AG08395 (cell line): ENCODE measurements at regions not wholly inside any gene's neighbourhood (a gene's known extent, or its start where the extent isn't known, plus 50 kb on each side); places are given as distances from the start of the nearest gene placed in this dataset.

Source experiments
- DNase-seq: peaks from one replicate; pipeline ENCODE4 v3.0.0; 2012; ENCODE audit warnings: mixed read lengths, low spot score

- peak; percentile 21 for DNase-seq
These were observed 353.9 kb downstream of the DUSP6 start for GRCh38 chr12:88998421-88998820.

GRCh38 chr12:88996200-88996788 is 356.0 kb downstream of the DUSP6 start:
- no peak for DNase-seq

GRCh38 chr12:88994971-88995370 is 357.3 kb downstream of the DUSP6 start:
- no peak for DNase-seq

- peak; percentile 12 for DNase-seq
These were observed 357.8 kb downstream of the DUSP6 start for GRCh38 chr12:88994537-88994936.

- DNase-seq = peak; percentile 60
These were observed 358.6 kb downstream of the DUSP6 start for GRCh38 chr12:88993651-88994050.

- no peak for DNase-seq
These were observed 366.2 kb downstream of the DUSP6 start for GRCh38 chr12:88986056-88986455.

- peak; percentile 2 for DNase-seq
These were observed 366.7 kb downstream of the DUSP6 start for GRCh38 chr12:88985631-88986030.

GRCh38 chr12:88985011-88985410 is 367.3 kb downstream of the DUSP6 start:
- DNase-seq = no peak

- no peak for DNase-seq
These were observed 369.6 kb downstream of the DUSP6 start for GRCh38 chr12:88982694-88983093.

- DNase-seq = no peak
These were observed 375.2 kb downstream of the DUSP6 start for GRCh38 chr12:88977115-88977514.

- DNase-seq = no peak
These were observed 378.3 kb downstream of the DUSP6 start for GRCh38 chr12:88973998-88974397.

GRCh38 chr12:88970740-88971139 is 381.6 kb downstream of the DUSP6 start:
- DNase-seq = no peak

GRCh38 chr12:88969127-88969526 is 383.2 kb downstream of the DUSP6 start:
- no peak for DNase-seq

GRCh38 chr12:88960213-88960878 is 380.1 kb upstream of the KITLG start:
- peak; percentile 4 for DNase-seq

- DNase-seq = no peak
These were observed 378.7 kb upstream of the KITLG start for GRCh38 chr12:88958946-88959345.

GRCh38 chr12:88958153-88958552 is 377.9 kb upstream of the KITLG start:
- DNase-seq = no peak

- DNase-seq = no peak
These were observed 377.1 kb upstream of the KITLG start for GRCh38 chr12:88957358-88957757.

GRCh38 chr12:88955531-88955930 is 375.3 kb upstream of the KITLG start:
- DNase-seq = no peak

- DNase-seq = no peak
These were observed 372.8 kb upstream of the KITLG start for GRCh38 chr12:88953029-88953586.

- no peak for DNase-seq
These were observed 372.3 kb upstream of the KITLG start for GRCh38 chr12:88952562-88952942.

- no peak for DNase-seq
These were observed 371.7 kb upstream of the KITLG start for GRCh38 chr12:88951860-88952561.

GRCh38 chr12:88951177-88951576 is 370.9 kb upstream of the KITLG start:
- DNase-seq = no peak

- no peak for DNase-seq
These were observed 367.3 kb upstream of the KITLG start for GRCh38 chr12:88947486-88948043.
